Mucosa of gallbladder (tissue), 1 donor: ENCODE measurements at regions not wholly inside any gene's neighbourhood (a gene's known extent, or its start where the extent isn't known, plus 50 kb on each side); places are given as distances from the start of the nearest gene placed in this dataset.
"Not testable (repeated sequence)": the region's sequence is repeated elsewhere in the genome, so short reads cannot be mapped to it uniquely, and the experiment has no call there.

Experiments used
- DNase-seq: peaks from one replicate; pipeline ENCODE4 v3.0.0-alpha.2; 2020; ENCODE audit warnings: low spot score
- donor health status: DM: no; HTN: no; CAD: no.

GRCh38 chr13:84086098-84086846 is 204.0 kb upstream of the SLITRK1 start:
- not testable (repeated sequence) for DNase-seq

GRCh38 chr13:84082462-84082861 is 200.2 kb upstream of the SLITRK1 start:
- no peak for DNase-seq

GRCh38 chr13:84080748-84081530 is 198.7 kb upstream of the SLITRK1 start:
- no peak for DNase-seq

- no peak for DNase-seq
Observed at GRCh38 chr13:84077271-84077670, 195.0 kb upstream of the SLITRK1 start.

GRCh38 chr13:84076280-84076679 is 194.0 kb upstream of the SLITRK1 start:
- no peak for DNase-seq

GRCh38 chr13:84050536-84050935 is 168.3 kb upstream of the SLITRK1 start:
- DNase-seq = no peak

GRCh38 chr13:84049443-84050219 is 167.4 kb upstream of the SLITRK1 start:
- no peak for DNase-seq

- no peak for DNase-seq
Observed at GRCh38 chr13:84044805-84045204, 162.5 kb upstream of the SLITRK1 start.

- DNase-seq = no peak
Observed at GRCh38 chr13:84038001-84038400, 155.7 kb upstream of the SLITRK1 start.

GRCh38 chr13:84032116-84032515 is 149.8 kb upstream of the SLITRK1 start:
- DNase-seq = no peak

- no peak for DNase-seq
Observed at GRCh38 chr13:84031120-84031519, 148.8 kb upstream of the SLITRK1 start.

- DNase-seq = no peak
Observed at GRCh38 chr13:84029396-84029795, 147.1 kb upstream of the SLITRK1 start.

- no peak for DNase-seq
Observed at GRCh38 chr13:84025824-84026223, 143.6 kb upstream of the SLITRK1 start.

- no peak for DNase-seq
Observed at GRCh38 chr13:83996415-83996814, 114.1 kb upstream of the SLITRK1 start.

GRCh38 chr13:83995930-83996329 is 113.7 kb upstream of the SLITRK1 start:
- no peak for DNase-seq

- DNase-seq = no peak
Observed at GRCh38 chr13:83992566-83993358, 110.5 kb upstream of the SLITRK1 start.

- no peak for DNase-seq
Observed at GRCh38 chr13:83987394-83987793, 105.1 kb upstream of the SLITRK1 start.

- no peak for DNase-seq
Observed at GRCh38 chr13:83984793-83985192, 102.5 kb upstream of the SLITRK1 start.

GRCh38 chr13:83980331-83980730 is 98.1 kb upstream of the SLITRK1 start:
- DNase-seq = no peak

- DNase-seq = no peak
Observed at GRCh38 chr13:83975655-83976165, 93.4 kb upstream of the SLITRK1 start.

- no peak for DNase-seq
Observed at GRCh38 chr13:83958531-83958930, 76.3 kb upstream of the SLITRK1 start.
